ENCODE measurements at regions not wholly inside any gene's neighbourhood (a gene's known extent, or its start where the extent isn't known, plus 50 kb on each side); places are given as distances from the start of the nearest gene placed in this dataset.

GRCh38 chr1:67619080-67619479 lies 65.9 kb upstream of the GADD45A start:
- no peak for DNase-seq

GRCh38 chr1:67623906-67624305 lies 61.1 kb upstream of the GADD45A start:
- no peak for DNase-seq

- no peak for DNase-seq
Observed at GRCh38 chr1:67624680-67625079, 60.3 kb upstream of the GADD45A start.

GRCh38 chr1:67626090-67626860 lies 58.7 kb upstream of the GADD45A start:
- no peak for DNase-seq

- DNase-seq = no peak
Observed at GRCh38 chr1:67626861-67627235, 58.2 kb upstream of the GADD45A start.

- no peak for DNase-seq
Observed at GRCh38 chr1:67627336-67627735, 57.7 kb upstream of the GADD45A start.

GRCh38 chr1:67627906-67628305 lies 57.1 kb upstream of the GADD45A start:
- DNase-seq = no peak

- DNase-seq = no peak
Observed at GRCh38 chr1:67629370-67630075, 55.5 kb upstream of the GADD45A start.

GRCh38 chr1:67630438-67631045 lies 54.5 kb upstream of the GADD45A start:
- no peak for DNase-seq

GRCh38 chr1:67632356-67632755 lies 52.6 kb upstream of the GADD45A start:
- no peak for DNase-seq

- no peak for DNase-seq
Observed at GRCh38 chr1:67632811-67633655, 52.0 kb upstream of the GADD45A start.

GRCh38 chr1:67634396-67634935 lies 50.5 kb upstream of the GADD45A start:
- no peak for DNase-seq

- no peak for DNase-seq
Observed at GRCh38 chr1:67635055-67635809, 49.8 kb upstream of the GADD45A start.
